Keratinocyte (primary cell): ENCODE measurements at regions not wholly inside any gene's neighbourhood (a gene's known extent, or its start where the extent isn't known, plus 50 kb on each side); places are given as distances from the start of the nearest gene placed in this dataset.

Source experiments
- DNase-seq: peaks from one replicate; pipeline ENCODE4 v3.0.0-alpha.2; 2011; ENCODE audit warnings: low read depth, missing footprints, low spot score
- FAIRE-seq: peaks from 2 replicates; lab custom pipeline; 2011; peaks lifted over from hg19 to GRCh38; lab: Jason Lieb, UNC
- H2AFZ ChIP-seq: 2 replicates; pipeline ENCODE4 v1.6.0; 2012; ENCODE audit warnings: low read length, control low read depth, inconsistent platforms; ENCODE audit not compliant: control insufficient read depth
- H3K27ac ChIP-seq: 2 replicates; pipeline ENCODE4 v1.5.1; 2011; ENCODE audit warnings: low read length; ENCODE audit not compliant: control insufficient read depth, insufficient read depth
- H3K27me3 ChIP-seq: 3 replicates; pipeline ENCODE4 v1.6.0; 2011; ENCODE audit warnings: low read length; ENCODE audit not compliant: control insufficient read depth, insufficient read depth; ENCODE audit errors: extremely low read depth
- H3K36me3 ChIP-seq, 2 experiments: 2 replicates in 1 of 2; 3 replicates in 1 of 2; pipeline ENCODE4 v1.5.1; 2011; ENCODE audit warnings: low read length in 2 of 2, mild to moderate bottlenecking in 1 of 2; ENCODE audit not compliant: control insufficient read depth in 2 of 2, insufficient read depth in 2 of 2; ENCODE audit errors: extremely low read depth in 1 of 2
- H3K4me1 ChIP-seq: 3 replicates; pipeline ENCODE4 v1.5.1; 2011; ENCODE audit warnings: low read length; ENCODE audit not compliant: control insufficient read depth, insufficient read depth; ENCODE audit errors: extremely low read depth
- H3K4me2 ChIP-seq: 3 replicates; pipeline ENCODE4 v1.6.0; 2011; ENCODE audit warnings: low read depth, low read length; ENCODE audit not compliant: control insufficient read depth, insufficient read depth; ENCODE audit errors: extremely low read depth
- H3K4me3 ChIP-seq, 3 experiments: fragments of 200-600 bp in 1 of 3; sonication (generic) in 1 of 3; 2 replicates in 2 of 3; 3 replicates in 1 of 3; pipeline ENCODE4 v1.5.1; 2011 to 2016; ENCODE audit warnings: low read length in 3 of 3, mild to moderate bottlenecking in 3 of 3, control low read depth in 2 of 3, inconsistent platforms in 1 of 3, low read depth in 1 of 3, mixed read lengths in 1 of 3, mixed run types in 1 of 3, moderate library complexity in 1 of 3; ENCODE audit not compliant: control insufficient read depth in 2 of 3, insufficient read depth in 2 of 3; ENCODE audit errors: extremely low read depth in 1 of 3
- H3K79me2 ChIP-seq: 2 replicates; pipeline ENCODE4 v1.6.0; 2012; ENCODE audit warnings: low read length; ENCODE audit not compliant: control insufficient read depth, insufficient read depth
- H3K9ac ChIP-seq: 3 replicates; pipeline ENCODE4 v1.6.0; 2011; ENCODE audit warnings: low read length; ENCODE audit not compliant: control insufficient read depth, insufficient read depth; ENCODE audit errors: extremely low read depth
- H3K9me1 ChIP-seq: 3 replicates; pipeline ENCODE4 v1.6.0; 2011; ENCODE audit warnings: low read length; ENCODE audit not compliant: control insufficient read depth, insufficient read depth; ENCODE audit errors: extremely low read depth
- H3K9me3 ChIP-seq: 2 replicates; pipeline ENCODE4 v1.5.1; 2012; ENCODE audit warnings: low read depth, low read length; ENCODE audit not compliant: control insufficient read depth
- H4K20me1 ChIP-seq: 3 replicates; pipeline ENCODE4 v1.6.0; 2011; ENCODE audit warnings: low read length; ENCODE audit not compliant: control insufficient read depth, insufficient read depth; ENCODE audit errors: extremely low read depth
- CTCF ChIP-seq, 3 experiments: IDR thresholded peaks in 1 of 3; conservative IDR thresholded peaks in 1 of 3; optimal IDR thresholded peaks in 1 of 3; 2 replicates in 2 of 3; 3 replicates in 1 of 3; pipeline versions ENCODE3 to v1.5.1; 2011; ENCODE audit warnings: low read length in 3 of 3, mild to moderate bottlenecking in 3 of 3, moderate library complexity in 2 of 3, control low read depth in 1 of 3, inconsistent platforms in 1 of 3; ENCODE audit not compliant: insufficient read depth in 2 of 3; ENCODE audit errors: extremely low read depth in 1 of 3
- EZH2 ChIP-seq: IDR thresholded peaks from one replicate; pipeline ENCODE4 v1.6.1; 2012; ENCODE audit warnings: inconsistent platforms, mild to moderate bottlenecking, low read length, moderate library complexity
- dilution Hi-C: fragments of 300-500 bp; cut with MboI; formaldehyde crosslinking; loops from one replicate; pipeline ENCODE4 v1.7.0; 2020; ENCODE audit warnings: low sequenced_read_pairs; ENCODE audit not compliant: extremely low pct_ligation_motif_present

GRCh38 chr12:93317227-93317626 is 60.5 kb upstream of the NUDT4 start:
- no peak for FAIRE-seq
- Histone ChIP-seq H3K36me3 (no peaks in the 10 kb centered on the region), H3K9me3 (no peaks in the 10 kb centered on the region), H3K9me1 (no peaks in the 10 kb centered on the region), H3K27ac (no peak overlapping the region), H3K9ac (no peak overlapping the region), H3K79me2 (no peaks in the 10 kb centered on the region), H3K4me3 (no peak overlapping the region), H4K20me1 (no peaks in the 10 kb centered on the region), H3K4me2 (no peak overlapping the region), H3K4me1 (no peaks in the 10 kb centered on the region), H2AFZ (no peak overlapping the region), H3K27me3 (no peaks in the 10 kb centered on the region)
- dilution Hi-C loops: no loop called here
- no peak for DNase-seq
- no peak for TF ChIP-seq CTCF (optimal IDR thresholded peaks at IDR 0.05 in 1 of 3, IDR thresholded peaks at IDR 0.05 in 1 of 3, conservative IDR thresholded peaks at IDR 0.05 in 1 of 3; ENCODE audit: extremely low read depth in 1 of 3, insufficient read depth in 2 of 3, low read length in 3 of 3)
- TF ChIP-seq EZH2: no peak

- H3K27me3 ChIP-seq: no peaks in the 10 kb centered on the region
- peaks cover 3% of the 10 kb centered on the region for H3K4me1 ChIP-seq
- H3K9ac ChIP-seq: no peak overlapping the region
- DNase-seq (no peak), FAIRE-seq (no peak)
- dilution Hi-C loops: no loop called here
- no peaks in the 10 kb centered on the region for H3K9me1 ChIP-seq
- H3K79me2 ChIP-seq: no peaks in the 10 kb centered on the region
- no peaks in the 10 kb centered on the region for H3K36me3 ChIP-seq
- no peaks in the 10 kb centered on the region for H3K9me3 ChIP-seq
- H2AFZ ChIP-seq: no peak overlapping the region
- no peak overlapping the region for H3K4me2 ChIP-seq
- H4K20me1 ChIP-seq: no peaks in the 10 kb centered on the region
- TF ChIP-seq CTCF (optimal IDR thresholded peaks at IDR 0.05 in 1 of 3, IDR thresholded peaks at IDR 0.05 in 1 of 3, conservative IDR thresholded peaks at IDR 0.05 in 1 of 3; ENCODE audit: extremely low read depth in 1 of 3, insufficient read depth in 2 of 3, low read length in 3 of 3) (no peak), EZH2 (no peak)
- no peak overlapping the region for H3K4me3 ChIP-seq
- no peak overlapping the region for H3K27ac ChIP-seq
Measured at GRCh38 chr12:93318720-93319522, 58.8 kb upstream of the NUDT4 start.
